NCI-H526 treated with DMSO at 0.1 percent for 48 hours (cell line): ENCODE measurements at regions not wholly inside any gene's neighbourhood (a gene's known extent, or its start where the extent isn't known, plus 50 kb on each side); places are given as distances from the start of the nearest gene placed in this dataset.
A peak's percentile ranks its signal among the peaks of the same experiment; 100 is the strongest.
"Not testable (repeated sequence)": the region's sequence is repeated elsewhere in the genome, so short reads cannot be mapped to it uniquely, and the experiment has no call there.

ENCODE experiments used
- DNase-seq: peaks from one replicate; lab custom pipeline; 2025; lab: John Stamatoyannopoulos, UW

GRCh38 chr13:112145551-112146360 is 78.8 kb downstream of the SOX1 start:
- DNase-seq, result no peak

- DNase-seq, result no peak
Measured at GRCh38 chr13:112150352-112150751, 83.4 kb downstream of the SOX1 start.

GRCh38 chr13:112152846-112153245 is 85.9 kb downstream of the SOX1 start:
- no peak for DNase-seq

- no peak for DNase-seq
Measured at GRCh38 chr13:112153364-112153763, 86.4 kb downstream of the SOX1 start.

GRCh38 chr13:112153846-112154245 is 86.9 kb downstream of the SOX1 start:
- DNase-seq, result no peak

GRCh38 chr13:112154301-112155060 is 87.5 kb downstream of the SOX1 start:
- DNase-seq, result no peak

GRCh38 chr13:112158961-112159360 is 92.0 kb downstream of the SOX1 start:
- DNase-seq, result no peak

- DNase-seq, result peak; percentile 68
Measured at GRCh38 chr13:112159575-112160547, 92.9 kb downstream of the SOX1 start.

- no peak for DNase-seq
Measured at GRCh38 chr13:112160558-112160957, 93.6 kb downstream of the SOX1 start.

GRCh38 chr13:112161521-112162301 is 94.8 kb downstream of the SOX1 start:
- DNase-seq, result no peak

- DNase-seq, result not testable (repeated sequence)
Measured at GRCh38 chr13:112163691-112164660, 97.0 kb downstream of the SOX1 start.

- DNase-seq, result no peak
Measured at GRCh38 chr13:112165712-112166111, 98.8 kb downstream of the SOX1 start.

- DNase-seq, result no peak
Measured at GRCh38 chr13:112168761-112169160, 101.8 kb downstream of the SOX1 start.

- no peak for DNase-seq
Measured at GRCh38 chr13:112169941-112170822, 103.2 kb downstream of the SOX1 start.

- DNase-seq, result no peak
Measured at GRCh38 chr13:112170823-112171569, 104.0 kb downstream of the SOX1 start.

GRCh38 chr13:112171570-112171965 is 104.6 kb downstream of the SOX1 start:
- DNase-seq, result no peak

GRCh38 chr13:112172017-112172416 is 105.1 kb downstream of the SOX1 start:
- no peak for DNase-seq

- no peak for DNase-seq
Measured at GRCh38 chr13:112172641-112173251, 105.8 kb downstream of the SOX1 start.
